ACHN (cell line): ENCODE measurements at regions not wholly inside any gene's neighbourhood (a gene's known extent, or its start where the extent isn't known, plus 50 kb on each side); places are given as distances from the start of the nearest gene placed in this dataset.

ENCODE experiments used
- DNase-seq: peaks from one replicate; pipeline ENCODE4 v3.0.0-alpha.2; 2015
- in situ Hi-C: cut with HindIII; loops from 2 replicates; pipeline ENCODE4 v1.10.0; 2017; ENCODE audit warnings: low sequenced_read_pairs, low pct_ligation_motif_present, low pct_unique_long_range_greater_than_20kb

DNA sequence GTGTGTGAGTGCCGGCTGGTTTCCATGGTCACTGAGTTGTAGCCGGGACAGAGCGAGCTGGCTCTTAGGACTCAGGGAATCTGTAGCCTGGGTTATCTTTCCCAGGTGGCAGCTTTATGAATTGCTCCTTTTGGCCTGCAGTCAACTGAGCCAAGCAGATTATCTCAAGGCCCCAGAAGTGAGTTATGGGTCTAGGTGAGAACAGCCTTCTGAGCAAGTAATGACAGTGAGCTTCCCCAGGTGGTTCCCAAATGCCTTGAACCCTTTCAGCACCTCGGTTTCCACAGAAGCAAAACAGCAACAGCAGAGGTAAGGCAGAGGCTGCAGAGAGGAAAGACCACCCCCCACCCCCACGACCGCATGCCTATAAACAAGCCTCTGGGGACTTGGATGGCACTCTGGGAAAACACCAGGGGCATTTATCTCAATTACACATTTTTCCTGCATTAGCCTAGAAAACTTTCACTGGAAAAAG is 56.7 kb upstream of the DGKG start:
- DNase-seq, result no peak
- in situ Hi-C loops, result no loop called here

DNA sequence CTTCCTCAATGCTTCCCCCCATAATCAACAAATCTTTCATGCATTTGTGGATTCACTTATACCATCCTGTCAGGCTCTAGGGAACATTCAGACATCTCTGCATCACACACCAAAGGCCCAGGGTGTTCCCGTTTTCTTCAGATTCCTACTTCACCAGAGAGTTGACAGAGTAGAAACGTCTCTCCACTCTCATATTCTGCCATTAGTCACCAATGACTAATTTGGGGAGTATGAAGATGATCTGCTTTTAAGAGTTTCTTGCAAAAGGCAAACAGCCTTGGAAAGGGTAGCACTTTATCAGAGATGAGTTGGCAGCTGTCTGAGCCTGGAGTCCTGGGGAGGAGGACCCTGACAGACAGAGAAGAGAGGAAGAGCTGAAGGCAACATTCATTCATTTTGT is 55.8 kb upstream of the DGKG start:
- DNase-seq, result peak; percentile 23

DNA sequence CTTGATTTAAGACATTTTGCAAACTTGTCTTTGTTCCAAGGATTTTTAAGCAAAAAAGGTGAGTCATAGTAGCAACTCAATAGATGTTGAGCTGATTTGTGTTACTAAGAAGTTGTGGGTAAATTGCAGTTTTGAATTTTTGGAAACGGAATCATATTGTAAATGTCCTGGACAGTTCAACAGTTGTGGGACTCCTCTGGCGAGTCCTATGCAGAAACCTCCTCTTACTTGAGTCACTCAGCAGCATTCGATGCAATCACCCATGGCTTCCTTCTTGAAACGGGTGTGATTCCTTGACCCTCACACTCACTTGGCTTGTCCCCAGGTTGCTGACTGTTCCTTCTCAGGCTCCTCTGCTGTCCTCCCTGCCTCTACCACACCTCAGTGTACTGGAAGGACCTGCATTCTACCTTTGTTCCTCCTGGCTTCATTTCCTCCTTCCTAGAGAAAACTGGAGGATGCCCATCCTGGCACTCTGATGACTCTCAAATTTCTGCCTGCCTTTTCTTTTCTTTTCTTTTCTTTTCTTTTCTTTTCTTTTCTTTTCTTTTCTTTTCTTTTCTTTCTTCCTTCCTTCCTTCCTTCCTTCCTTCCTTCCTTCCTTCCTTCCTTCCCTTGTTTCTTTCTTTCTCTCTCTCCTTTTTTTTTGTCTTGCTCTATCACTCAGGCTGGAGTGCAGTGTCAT is 52.8 kb upstream of the DGKG start:
- in situ Hi-C loops, result no loop called here
- peak; percentile 33 for DNase-seq

More for the DNA sequence above, 55.8 kb upstream of the DGKG start:
- in situ Hi-C loops, result no loop called here

DNA sequence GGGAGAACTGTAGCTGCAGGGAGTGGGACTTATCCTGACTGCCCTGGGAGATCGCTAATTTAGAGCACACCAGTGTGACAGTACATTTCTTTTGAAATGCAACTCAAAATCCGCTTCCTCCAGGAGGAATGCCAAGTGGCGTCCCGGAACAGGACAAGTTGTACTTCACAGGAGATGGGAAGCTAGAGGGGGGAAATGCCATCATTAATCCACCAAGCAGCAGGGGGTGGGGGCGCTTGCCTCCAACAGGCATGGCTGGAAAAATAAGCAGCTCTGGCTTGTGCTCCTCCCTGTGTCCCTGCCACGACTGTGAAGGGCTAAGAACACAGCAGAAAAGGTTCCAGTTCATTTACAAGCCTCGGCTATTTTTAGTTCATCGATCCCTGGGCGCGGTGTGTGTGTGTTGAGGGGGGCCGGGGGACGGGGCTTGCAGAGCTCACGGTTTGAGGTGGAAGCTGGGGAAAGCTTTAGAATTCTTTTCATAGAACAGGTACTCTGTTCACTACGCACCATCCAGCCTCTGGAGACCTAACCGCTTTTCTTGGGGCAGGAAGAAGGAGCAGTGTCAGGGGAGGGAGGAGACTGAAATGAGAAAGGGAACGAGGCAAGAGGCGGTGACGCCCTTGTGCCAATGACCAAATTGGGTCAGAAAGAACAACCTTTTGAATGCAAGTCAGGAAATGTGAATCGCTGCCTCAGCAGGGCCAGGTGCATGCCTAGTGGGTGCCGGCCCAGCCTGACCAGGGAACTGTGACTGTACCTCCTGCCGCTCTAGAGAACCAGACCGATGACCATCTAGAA is 51.8 kb upstream of the DGKG start:
- in situ Hi-C loops, result no loop called here

DNA sequence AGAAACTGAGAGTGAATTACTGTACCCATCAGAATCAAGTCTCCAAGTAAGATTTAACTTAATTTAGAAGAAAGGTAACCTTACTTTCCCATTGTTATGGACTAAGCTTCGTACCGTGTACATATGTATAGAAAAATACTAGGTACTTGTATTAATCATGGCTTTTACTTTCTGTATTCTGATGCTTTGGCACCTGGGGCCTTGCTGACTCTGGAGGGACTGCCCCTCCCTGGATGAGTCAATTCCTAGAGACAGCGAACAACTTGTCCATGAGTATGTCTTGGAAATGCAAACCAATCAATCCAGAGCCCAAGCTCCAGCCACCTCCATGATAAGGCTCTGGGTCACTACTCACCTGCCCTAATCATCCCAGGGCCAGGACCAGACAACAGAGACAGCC is 50.0 kb upstream of the DGKG start:
- in situ Hi-C loops, result no loop called here
- DNase-seq, result no peak

More for the DNA sequence above, 51.8 kb upstream of the DGKG start:
- no peak for DNase-seq
